HG03457 (cell line): ENCODE measurements at regions not wholly inside any gene's neighbourhood (a gene's known extent, or its start where the extent isn't known, plus 50 kb on each side); places are given as distances from the start of the nearest gene placed in this dataset.

Experiments
- ATAC-seq: cut with Tn5 transposase; IDR thresholded peaks from one replicate; pipeline ENCODE4 v1.9.1; 2021; ENCODE audit warnings: moderate number of reproducible peaks; ENCODE audit not compliant: unreplicated experiment

DNA sequence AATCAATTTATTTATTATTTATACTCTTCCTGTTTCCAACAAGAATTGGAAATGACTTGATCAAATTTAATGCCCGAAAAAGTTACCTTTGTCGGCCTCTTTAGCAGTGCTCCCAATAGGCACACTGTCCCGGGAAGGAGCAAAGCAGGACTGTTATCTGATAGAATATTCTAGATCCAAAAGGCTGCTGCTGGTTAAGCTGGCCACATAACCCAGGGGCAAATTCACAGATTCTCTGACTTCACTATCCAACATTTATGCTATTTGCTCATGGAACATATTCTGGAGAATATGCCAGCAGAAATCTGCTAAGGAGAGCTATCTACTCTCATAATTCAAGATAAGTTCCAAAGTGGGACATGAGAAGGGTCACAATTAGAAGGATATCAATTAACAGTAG, 100.2 kb upstream of the DMAC1 start:
- ATAC-seq, result no peak

DNA sequence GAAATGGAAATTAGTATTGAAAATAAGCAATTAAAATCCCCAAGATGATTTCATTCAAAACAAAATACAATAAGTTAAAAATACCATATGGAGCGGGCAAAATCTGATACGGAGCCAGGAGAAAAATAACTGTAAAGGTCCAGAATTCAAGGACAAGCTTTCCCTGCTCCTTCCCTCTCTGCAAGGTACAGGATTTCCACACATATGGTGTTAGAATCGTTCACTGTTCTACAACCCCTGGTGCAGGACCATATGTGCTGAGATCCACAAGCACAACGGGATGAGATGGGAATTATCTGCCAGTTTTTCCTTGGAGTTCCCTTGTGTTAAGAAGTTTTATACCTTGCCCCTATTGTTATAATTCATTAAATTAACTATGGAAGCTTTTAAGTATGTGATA, 94.7 kb upstream of the DMAC1 start:
- no peak for ATAC-seq

DNA sequence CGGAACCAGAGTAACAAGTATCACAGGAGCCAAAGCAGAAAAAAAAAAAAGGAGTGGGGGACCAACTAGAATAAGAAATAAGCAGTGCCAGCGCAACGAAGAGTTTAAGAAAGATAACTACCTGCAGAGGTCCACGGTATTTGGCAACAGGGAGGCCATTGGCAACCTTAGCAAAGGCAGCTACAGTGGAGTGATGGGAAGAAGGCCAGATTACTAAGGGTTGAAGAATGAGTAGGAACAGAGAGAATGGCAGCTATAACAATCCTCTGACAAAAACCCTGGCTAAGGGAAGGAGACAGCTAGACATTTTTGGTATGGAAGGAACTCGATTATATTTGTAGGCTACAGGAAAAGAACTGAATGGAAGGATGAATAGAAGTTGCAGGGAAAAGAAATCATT, 93.4 kb upstream of the DMAC1 start:
- no peak for ATAC-seq

DNA sequence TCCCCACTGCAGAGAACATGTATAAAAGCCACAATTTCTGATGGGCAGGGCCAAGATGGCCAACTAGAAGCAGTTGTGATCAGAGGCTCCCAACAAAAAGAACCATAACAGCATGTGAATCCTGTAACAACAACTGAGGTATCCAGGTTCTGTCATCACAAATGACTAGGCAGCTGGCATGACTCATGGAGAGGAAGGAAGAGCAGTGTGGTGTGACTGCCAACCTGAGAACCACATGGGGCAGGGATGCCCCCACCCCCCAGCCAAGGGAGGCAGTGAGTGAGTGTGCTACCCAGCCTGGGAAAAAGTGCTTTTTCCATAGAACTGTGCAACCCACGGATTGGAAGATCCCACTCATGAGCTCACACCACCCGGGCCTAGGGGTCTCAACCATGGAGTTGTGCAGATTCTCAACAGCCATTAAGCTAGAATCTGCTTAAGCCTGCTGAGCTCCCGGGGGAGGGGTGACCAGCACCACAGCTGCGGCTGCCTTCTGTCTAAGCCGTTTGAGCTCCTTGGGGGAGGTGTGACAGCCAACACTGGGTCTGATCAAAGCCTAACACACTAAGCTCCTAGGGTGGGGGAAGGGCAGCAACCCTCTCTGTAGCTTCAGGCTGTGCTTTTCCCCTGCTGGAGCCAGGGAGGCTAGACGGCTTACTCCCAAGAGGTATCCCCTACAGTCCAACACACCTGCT, 80.1 kb upstream of the DMAC1 start:
- no peak for ATAC-seq

DNA sequence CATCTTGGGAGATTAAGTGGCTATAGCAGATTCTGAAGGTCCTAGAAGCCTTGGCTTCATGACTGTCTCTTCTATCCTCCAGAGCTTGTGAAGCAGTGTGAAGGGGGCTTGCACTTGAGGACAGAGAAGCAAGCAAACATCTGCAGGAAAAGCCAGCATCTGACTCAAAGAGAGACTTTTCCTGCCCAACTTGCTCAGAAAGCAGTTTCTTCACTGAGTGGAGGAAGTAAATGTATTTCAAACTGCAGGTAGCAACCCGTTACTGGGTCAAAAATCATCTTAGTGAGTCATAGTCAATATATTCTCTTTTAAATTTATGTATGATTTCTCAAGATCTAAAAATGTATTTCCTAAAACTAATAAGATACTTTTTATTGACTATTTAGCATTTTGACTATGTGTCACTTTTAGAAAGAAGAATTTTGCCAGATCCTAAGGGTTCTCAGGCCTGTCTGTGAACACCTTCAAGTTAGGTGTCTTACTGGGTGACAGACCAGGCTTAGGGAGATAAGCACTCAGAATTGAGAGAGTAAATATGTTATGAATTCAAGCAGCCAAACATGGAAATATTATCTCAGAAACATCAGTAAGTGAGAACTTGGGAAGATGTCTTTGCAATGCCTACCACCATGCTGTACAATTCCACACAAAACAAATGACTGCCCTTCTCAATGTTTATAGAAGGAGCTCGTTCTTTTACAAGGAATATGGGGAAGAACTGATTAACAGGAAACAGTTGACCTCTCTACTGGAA, 72.6 kb upstream of the DMAC1 start:
- ATAC-seq, result no peak

DNA sequence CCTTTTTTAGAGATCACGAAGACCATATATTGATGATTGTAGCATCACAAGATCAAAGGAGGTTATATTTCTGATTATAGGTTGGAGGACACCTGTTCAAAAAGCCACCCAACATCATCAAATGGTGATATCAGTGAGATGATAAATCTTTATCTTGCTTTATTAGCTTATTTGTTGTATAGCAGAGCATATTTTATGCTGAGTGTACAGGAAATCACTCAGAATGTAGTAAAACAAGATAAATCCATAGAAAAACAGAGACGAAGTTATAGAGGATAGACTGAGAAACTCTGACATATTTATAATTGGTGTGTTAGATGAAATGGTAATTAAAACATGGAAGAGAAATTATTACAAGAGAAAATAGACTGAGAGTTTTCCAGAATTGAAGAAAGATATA, 69.8 kb upstream of the DMAC1 start:
- no peak for ATAC-seq

DNA sequence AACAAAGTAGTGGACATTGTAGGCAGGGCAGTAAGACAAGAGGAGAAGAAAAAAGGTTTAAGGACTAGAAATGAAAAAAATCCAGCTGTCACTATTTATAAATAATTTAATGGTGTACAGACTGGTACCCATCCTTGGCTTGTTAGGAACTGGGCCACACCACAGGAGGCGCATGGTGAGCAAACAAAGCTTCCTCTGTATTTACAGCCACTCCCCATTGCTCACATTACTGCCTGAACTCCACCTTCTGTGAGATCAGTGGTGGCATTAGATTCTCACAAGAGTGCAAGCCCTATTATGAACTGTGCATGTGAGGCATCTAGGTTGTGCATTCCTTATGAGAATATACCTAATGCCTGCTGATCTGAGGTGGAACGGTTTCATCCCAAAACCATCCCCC, 62.6 kb upstream of the DMAC1 start:
- no peak for ATAC-seq

DNA sequence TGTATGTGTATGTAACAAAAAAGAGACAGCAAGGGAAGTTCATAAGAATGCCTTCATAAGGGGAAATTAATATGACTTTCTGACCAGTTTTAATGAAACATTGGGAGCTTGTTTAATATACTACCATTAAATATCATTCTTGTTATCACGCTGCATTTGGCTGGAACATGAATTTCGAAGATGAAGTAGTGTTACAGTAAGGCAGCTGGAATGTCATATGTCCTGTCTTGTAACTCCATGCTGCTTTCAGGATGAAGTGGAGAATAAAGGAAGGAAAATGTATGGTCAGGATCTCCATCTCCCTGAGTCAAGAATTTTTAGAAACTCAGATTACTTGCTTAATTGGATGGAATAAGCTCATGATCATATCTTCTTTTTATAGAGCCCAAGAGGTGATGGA, 61.5 kb upstream of the DMAC1 start:
- no peak for ATAC-seq

DNA sequence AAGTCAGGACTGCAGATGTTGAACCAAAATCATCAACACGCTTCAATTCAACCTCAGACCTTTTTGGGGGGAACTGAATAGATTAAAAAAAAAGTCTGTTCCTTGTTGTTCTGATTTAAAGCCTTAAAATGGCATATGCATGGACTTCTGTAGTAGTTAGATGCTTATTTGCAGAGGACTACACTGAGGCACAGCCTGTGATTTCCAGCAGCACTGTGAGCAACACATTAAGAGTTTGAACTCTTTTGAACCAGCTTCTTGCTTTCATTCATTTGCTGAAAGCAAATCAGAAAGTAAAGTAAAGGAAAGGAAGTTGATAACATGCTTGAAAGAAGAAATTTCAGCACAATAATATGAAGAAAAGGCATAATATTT, 60.7 kb upstream of the DMAC1 start:
- no peak for ATAC-seq

DNA sequence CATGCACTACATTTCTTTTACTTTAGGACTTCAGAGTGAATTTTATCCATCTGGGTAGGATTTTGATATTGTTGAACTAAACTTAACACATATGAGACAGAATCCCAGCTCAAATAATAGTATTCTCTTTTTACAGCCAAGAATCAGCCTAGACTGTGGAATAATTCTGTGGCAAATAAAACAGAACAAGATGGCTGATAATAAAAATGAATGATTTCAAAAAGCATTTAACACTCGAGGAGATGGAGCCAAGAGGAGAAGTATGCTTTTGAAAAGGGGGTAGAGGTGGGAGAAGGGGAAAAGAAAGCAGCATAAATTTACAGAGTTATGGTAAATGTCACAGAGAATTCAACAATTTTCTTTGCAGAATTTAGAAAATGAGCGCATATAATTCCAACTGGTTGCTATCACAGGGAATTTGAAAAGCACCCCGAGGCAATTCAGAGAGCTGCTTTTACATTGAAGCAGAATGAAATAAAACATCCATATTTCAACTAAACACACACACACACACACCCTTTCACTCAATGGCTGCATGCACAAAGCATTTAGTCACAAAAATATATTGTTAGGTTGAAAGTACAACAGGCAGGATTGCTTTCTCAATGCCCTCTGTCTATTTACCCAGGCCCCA, 60.2 kb upstream of the DMAC1 start:
- ATAC-seq, result no peak

DNA sequence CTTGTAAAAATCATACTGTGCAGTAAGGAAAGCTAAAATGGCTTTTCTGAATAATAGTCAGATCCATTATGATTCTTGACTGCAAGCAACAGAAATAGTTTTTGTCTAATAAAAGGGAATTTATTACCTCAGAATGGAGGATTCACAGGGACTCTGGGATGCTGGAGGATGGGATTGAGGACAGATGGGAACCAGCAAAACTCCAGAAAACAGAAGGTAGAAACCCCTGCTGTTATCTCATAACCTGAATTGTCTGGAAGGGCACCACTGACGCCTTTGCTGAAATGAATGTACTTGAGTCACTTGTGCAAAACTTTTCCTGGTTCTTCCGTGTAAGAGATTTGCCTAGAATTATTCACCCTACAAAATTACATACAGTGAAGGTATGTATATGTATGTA, 58.6 kb upstream of the DMAC1 start:
- ATAC-seq, result no peak

DNA sequence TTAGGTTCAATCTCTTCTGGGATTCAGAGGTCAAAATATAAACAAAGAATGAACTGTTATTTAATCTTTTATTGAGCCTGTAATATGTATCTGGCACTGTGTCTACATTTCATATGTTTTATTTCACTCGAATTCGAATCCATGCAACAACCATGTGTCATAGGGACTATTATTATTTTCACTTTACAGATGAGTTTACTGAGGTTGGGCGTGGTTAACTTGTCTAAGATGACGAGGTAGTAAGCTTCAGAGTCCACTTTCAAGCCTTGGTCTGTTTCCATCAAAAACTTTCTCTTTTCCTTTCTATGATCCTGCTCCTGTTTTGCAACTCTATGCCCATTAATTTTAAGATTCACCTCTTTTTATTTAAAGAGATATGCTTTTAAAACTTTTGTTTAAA, 55.2 kb upstream of the DMAC1 start:
- ATAC-seq, result no peak
